GM19395 (cell line): ENCODE measurements at regions not wholly inside any gene's neighbourhood (a gene's known extent, or its start where the extent isn't known, plus 50 kb on each side); places are given as distances from the start of the nearest gene placed in this dataset.
"Not testable (repeated sequence)": the region's sequence is repeated elsewhere in the genome, so short reads cannot be mapped to it uniquely, and the experiment has no call there.

ENCODE experiments used
- ATAC-seq: cut with Tn5 transposase; IDR thresholded peaks from one replicate; pipeline ENCODE4 v1.9.1; 2021; ENCODE audit warnings: mild to moderate bottlenecking, moderate library complexity; ENCODE audit not compliant: unreplicated experiment

GRCh38 chr6:62889240-62889639, 322.0 kb upstream of the FKBP1C start:
- ATAC-seq, result no peak

GRCh38 chr6:62891065-62891647, 320.1 kb upstream of the FKBP1C start:
- no peak for ATAC-seq

- no peak for ATAC-seq
Measured at GRCh38 chr6:62894114-62894513, 317.2 kb upstream of the FKBP1C start.

GRCh38 chr6:62903266-62903665, 308.0 kb upstream of the FKBP1C start:
- no peak for ATAC-seq

GRCh38 chr6:62904687-62905086, 306.6 kb upstream of the FKBP1C start:
- ATAC-seq, result no peak

GRCh38 chr6:62914530-62914929, 296.7 kb upstream of the FKBP1C start:
- ATAC-seq, result no peak

GRCh38 chr6:62923728-62924127, 287.5 kb upstream of the FKBP1C start:
- no peak for ATAC-seq

- no peak for ATAC-seq
Measured at GRCh38 chr6:62940848-62941247, 270.4 kb upstream of the FKBP1C start.

- no peak for ATAC-seq
Measured at GRCh38 chr6:62942000-62942399, 269.3 kb upstream of the FKBP1C start.

- ATAC-seq, result no peak
Measured at GRCh38 chr6:62968834-62969233, 242.4 kb upstream of the FKBP1C start.

- ATAC-seq, result peak; percentile 35
Measured at GRCh38 chr6:62971976-62972658, 239.2 kb upstream of the FKBP1C start.

- ATAC-seq, result peak; percentile 78
Measured at GRCh38 chr6:62974452-62974851, 236.8 kb upstream of the FKBP1C start.

GRCh38 chr6:62976566-62976965, 234.7 kb upstream of the FKBP1C start:
- no peak for ATAC-seq

GRCh38 chr6:62978920-62979319, 232.3 kb upstream of the FKBP1C start:
- ATAC-seq, result no peak

- ATAC-seq, result no peak
Measured at GRCh38 chr6:62980093-62980492, 231.2 kb upstream of the FKBP1C start.

- ATAC-seq, result no peak
Measured at GRCh38 chr6:62980724-62981123, 230.5 kb upstream of the FKBP1C start.

- no peak for ATAC-seq
Measured at GRCh38 chr6:62982951-62983350, 228.3 kb upstream of the FKBP1C start.

- not testable (repeated sequence) for ATAC-seq
Measured at GRCh38 chr6:62991696-62992095, 219.6 kb upstream of the FKBP1C start.

GRCh38 chr6:62993951-62994350, 217.3 kb upstream of the FKBP1C start:
- ATAC-seq, result no peak

- peak; percentile 59 for ATAC-seq
Measured at GRCh38 chr6:62998022-62998421, 213.2 kb upstream of the FKBP1C start.

GRCh38 chr6:62999242-62999641, 212.0 kb upstream of the FKBP1C start:
- not testable (repeated sequence) for ATAC-seq

- ATAC-seq, result no peak
Measured at GRCh38 chr6:62999796-63000195, 211.5 kb upstream of the FKBP1C start.

- ATAC-seq, result not testable (repeated sequence)
Measured at GRCh38 chr6:63006018-63006417, 205.3 kb upstream of the FKBP1C start.
